GM18499 (cell line): ENCODE measurements at regions not wholly inside any gene's neighbourhood (a gene's known extent, or its start where the extent isn't known, plus 50 kb on each side); places are given as distances from the start of the nearest gene placed in this dataset.

Experiments used
- ATAC-seq: cut with Tn5 transposase; IDR thresholded peaks from one replicate; pipeline ENCODE4 v1.9.1; 2021; ENCODE audit warnings: moderate number of reproducible peaks; ENCODE audit not compliant: insufficient read depth, unreplicated experiment

- no peak for ATAC-seq
Observed at GRCh38 chr9:103881419-103881818, 212.7 kb upstream of the SMC2 start.

DNA sequence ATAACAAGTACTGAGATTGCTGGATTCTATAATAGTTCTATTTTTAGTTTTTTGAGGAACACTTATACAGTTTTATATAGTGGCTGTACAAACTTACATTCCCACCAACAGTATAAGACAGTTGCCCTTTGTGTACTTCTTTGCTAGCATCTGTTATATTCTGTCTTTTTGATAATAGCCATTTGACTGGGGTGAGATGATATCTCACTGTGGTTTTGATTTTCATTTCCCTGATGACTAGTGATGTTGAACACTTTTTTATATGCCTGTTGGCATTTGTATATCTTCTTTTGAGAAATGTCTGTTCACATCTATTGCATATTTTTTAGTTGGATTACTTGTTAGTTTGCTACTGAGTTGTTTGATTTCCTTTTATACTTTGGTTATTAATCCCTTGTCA, 204.1 kb upstream of the SMC2 start:
- ATAC-seq, result no peak

DNA sequence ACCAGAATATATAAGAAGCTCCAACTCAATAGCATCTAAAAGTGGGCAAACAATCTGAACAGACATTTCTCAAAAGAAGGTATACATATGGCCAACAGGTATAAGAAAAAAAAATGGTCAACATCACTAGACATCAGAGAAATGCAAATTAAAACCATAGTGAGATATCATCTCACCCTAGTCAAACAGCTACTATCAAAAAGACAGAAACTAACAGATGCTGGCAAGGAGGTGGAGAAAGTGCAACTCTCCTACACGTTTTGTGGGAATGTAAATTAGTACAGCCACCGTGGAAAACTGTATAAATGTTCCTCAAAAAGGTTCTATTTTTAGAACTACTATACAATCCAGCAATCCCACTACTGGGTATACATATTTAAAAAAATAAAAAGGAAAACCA, 199.9 kb upstream of the SMC2 start:
- no peak for ATAC-seq

DNA sequence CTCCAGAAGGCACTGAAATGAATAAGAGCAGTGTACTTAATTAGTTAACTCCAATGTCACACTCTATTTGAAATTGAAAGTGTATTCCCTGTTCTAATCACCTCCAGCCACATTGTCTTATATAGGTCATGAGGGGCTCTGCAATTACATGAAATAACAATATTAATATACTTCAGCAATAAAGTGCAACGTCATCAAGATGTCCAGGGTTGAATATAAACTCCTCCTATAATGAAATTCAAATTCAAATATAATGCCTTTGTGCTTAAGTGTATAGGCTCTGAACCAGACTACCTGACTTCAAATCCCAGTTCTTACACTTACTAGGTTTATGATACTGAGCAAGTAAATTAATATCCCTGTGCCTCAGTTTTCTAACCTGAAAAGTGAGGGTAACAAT, 195.6 kb upstream of the SMC2 start:
- ATAC-seq, result no peak

GRCh38 chr9:103899866-103900265, 194.2 kb upstream of the SMC2 start:
- no peak for ATAC-seq

DNA sequence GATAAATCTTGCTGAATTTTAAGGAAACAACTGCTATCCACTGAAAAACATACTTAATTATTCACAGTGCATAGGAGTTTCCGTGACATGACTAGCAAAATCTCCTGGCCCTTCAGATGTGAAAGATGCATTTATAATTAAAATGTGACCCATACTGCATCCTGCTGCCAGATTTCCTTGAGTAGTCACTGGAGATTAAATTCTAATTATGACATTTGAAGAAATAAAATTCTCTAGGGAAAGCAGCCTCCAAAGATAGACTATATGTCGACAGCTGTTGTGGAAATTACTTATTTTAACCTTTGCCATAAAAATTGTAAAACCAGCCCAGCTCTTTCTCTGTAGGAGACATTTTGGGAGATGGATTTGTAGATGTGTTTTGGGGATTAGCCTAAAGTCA, 193.6 kb upstream of the SMC2 start:
- no peak for ATAC-seq

GRCh38 chr9:103902263-103902662, 191.8 kb upstream of the SMC2 start:
- ATAC-seq, result no peak

- ATAC-seq, result no peak
Observed at GRCh38 chr9:103904242-103904641, 189.9 kb upstream of the SMC2 start.

GRCh38 chr9:103913899-103914298, 180.2 kb upstream of the SMC2 start:
- no peak for ATAC-seq

- ATAC-seq, result no peak
Observed at GRCh38 chr9:103919605-103920209, 174.4 kb upstream of the SMC2 start.

- ATAC-seq, result no peak
Observed at GRCh38 chr9:103928442-103928841, 165.7 kb upstream of the SMC2 start.

DNA sequence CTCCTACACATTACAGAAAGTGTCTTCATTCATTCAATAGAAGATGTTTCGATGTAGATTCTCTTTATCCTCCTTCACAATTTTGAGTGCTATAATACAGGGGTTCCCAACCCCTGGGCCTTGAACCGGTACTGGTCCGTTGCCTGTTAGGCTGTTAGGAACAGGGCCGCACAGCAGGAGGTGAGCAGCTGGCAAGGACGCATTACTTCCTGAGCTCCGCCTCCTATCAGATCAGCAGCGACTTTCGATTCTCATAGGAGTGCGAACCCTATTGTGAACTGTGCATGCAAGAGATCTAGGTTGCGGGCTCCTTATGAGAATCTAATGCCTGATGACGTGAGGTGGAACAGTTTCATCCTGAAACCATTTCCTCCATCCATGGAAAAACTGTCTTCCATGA, 153.0 kb upstream of the SMC2 start:
- ATAC-seq, result no peak

- no peak for ATAC-seq
Observed at GRCh38 chr9:103942200-103942599, 151.9 kb upstream of the SMC2 start.

DNA sequence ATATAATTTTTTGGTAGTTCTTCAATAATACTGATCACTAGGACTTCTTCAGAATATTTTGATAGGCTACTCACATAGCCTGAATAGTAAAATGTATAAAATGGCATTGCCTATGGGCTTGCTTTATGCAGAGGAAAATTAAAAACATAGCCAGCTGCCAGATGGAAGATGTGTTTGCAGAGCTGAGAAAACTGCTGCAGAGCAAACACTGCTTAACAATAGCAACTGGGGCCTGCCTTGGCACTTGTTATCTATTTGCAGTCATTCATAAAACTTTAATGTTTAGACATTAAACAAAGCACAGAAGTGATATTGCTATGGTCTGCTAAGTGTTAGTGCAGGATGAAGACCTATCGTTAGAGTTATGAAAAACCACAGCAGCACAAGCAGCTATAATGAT, 151.5 kb upstream of the SMC2 start:
- ATAC-seq, result no peak

DNA sequence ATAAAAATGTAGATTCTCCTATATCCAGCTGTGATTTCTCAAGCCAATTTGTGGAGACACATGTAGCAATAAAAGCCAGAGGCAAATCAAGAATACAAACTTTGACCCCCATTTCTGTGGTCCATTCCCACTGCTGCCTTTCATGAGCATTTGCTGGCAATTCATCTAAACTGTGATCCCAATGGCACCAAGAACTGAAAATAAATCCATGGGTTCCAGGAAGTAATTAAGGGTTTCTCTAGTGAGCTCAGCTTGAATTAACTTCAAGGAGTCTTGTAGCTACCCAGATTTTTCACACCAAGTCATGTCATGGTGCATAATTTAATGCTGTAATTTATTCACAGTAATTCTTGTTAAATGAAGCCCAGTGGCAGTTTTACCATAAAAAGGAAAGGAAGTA, 145.0 kb upstream of the SMC2 start:
- no peak for ATAC-seq

DNA sequence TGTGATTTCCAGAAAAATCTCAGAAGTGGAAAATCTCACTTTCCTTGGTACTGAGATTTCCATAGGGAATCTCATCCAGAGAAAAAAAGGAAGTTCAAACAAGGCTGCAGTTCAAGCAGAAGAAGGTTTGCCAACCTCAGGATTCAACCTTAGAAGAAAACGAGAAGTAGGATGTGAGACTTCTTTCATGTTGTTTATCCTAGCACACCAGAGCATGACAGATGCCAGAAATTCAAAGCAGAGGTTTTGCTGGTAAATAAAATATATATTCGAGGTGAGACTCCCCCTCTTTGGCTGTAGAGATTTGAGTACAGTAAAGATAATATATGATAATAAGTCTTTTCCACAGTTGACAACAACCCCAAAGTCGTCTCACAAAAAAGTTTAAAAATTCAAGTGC, 116.9 kb upstream of the SMC2 start:
- no peak for ATAC-seq

GRCh38 chr9:103978396-103978795, 115.7 kb upstream of the SMC2 start:
- ATAC-seq, result no peak

- no peak for ATAC-seq
Observed at GRCh38 chr9:103981912-103982311, 112.2 kb upstream of the SMC2 start.

DNA sequence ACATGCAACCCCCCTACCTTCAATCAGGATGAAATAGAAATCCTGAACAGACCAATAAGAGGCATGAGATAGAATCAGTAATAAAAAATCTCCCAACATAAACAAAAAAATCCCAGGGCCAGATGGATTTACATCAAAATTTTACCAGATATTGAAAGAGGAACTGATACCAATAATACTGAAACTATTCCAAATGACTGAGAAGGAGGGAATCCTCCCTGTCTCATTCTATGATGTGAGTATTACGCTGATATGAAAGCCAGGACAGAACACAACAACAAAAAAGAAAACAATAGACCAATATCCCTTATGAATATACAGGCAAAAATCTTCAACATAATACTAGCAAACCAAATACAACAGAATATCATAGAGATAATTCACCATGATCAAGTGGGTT, 109.0 kb upstream of the SMC2 start:
- ATAC-seq, result no peak

- ATAC-seq, result no peak
Observed at GRCh38 chr9:103988821-103989220, 105.3 kb upstream of the SMC2 start.

GRCh38 chr9:103990311-103990710, 103.8 kb upstream of the SMC2 start:
- ATAC-seq, result no peak

GRCh38 chr9:103991001-103991400, 103.1 kb upstream of the SMC2 start:
- ATAC-seq, result no peak

- ATAC-seq, result peak; percentile 84
Observed at GRCh38 chr9:103991698-103992097, 102.4 kb upstream of the SMC2 start.
